Nephron (organoid): ENCODE measurements at regions not wholly inside any gene's neighbourhood (a gene's known extent, or its start where the extent isn't known, plus 50 kb on each side); places are given as distances from the start of the nearest gene placed in this dataset.

Experiments
- H3K27ac Mint-ChIP-seq, 3 experiments: 2 replicates each; pipeline ENCODE4 v1.8.0; 2020; ENCODE audit warnings: mixed read lengths in 3 of 3, mild to moderate bottlenecking in 2 of 3, moderate library complexity in 1 of 3
- H3K27me3 Mint-ChIP-seq: 2 replicates; pipeline ENCODE4 v1.8.0; 2021; ENCODE audit warnings: low read depth, mild to moderate bottlenecking, moderate library complexity, mixed read lengths
- H3K36me3 Mint-ChIP-seq: 2 replicates; pipeline ENCODE4 v1.8.0; 2020; ENCODE audit warnings: low read depth, mixed read lengths
- H3K4me1 Mint-ChIP-seq: 2 replicates; pipeline ENCODE4 v1.8.0; 2020; ENCODE audit warnings: mixed read lengths
- H3K4me3 Mint-ChIP-seq, 3 experiments: 2 replicates each; pipeline ENCODE4 v1.8.0; 2020; ENCODE audit warnings: mild to moderate bottlenecking in 3 of 3, mixed read lengths in 3 of 3, moderate library complexity in 2 of 3
- H3K9me3 Mint-ChIP-seq: 2 replicates; pipeline ENCODE4 v1.8.0; 2020; ENCODE audit warnings: mixed read lengths
- TF ChIP-seq, protein P1 (sequence below), 3 experiments: fragments of 200-600 bp; sonication (generic); IDR thresholded peaks; one replicate each; pipeline ENCODE4 v1.5.0; 2021; ENCODE audit warnings: antibody characterized with exemption in 3 of 3; ENCODE audit not compliant: unreplicated experiment in 3 of 3

DNA sequence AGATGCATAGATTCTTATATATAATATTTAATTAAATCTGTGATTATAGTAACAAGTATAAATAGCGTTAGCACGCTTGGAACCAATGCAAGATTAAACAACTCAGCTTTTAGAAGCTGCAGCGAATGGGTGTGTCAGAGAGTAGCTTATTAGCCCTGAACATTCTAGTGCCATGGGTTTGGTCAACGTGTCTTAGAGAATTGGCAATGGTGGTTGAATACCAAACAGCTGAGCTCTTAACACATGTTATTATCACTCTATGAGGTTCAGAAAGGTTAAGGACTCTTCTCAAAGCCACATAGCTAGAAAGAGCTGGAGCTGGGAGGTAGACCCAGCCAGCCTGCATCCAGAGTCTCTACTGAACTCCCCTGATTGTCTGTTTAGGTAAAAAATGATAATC lies 284.2 kb upstream of the CHD6 start:
- peaks cover 14% of the 10 kb centered on the region for H3K27me3 Mint-ChIP-seq
- H3K27ac Mint-ChIP-seq, result peak overlapping the region in 1 of 3 experiments; percentile 83
- H3K4me3 Mint-ChIP-seq, result no peak overlapping the region
- no peaks in the 10 kb centered on the region for H3K36me3 Mint-ChIP-seq
- peaks cover 39% of the 10 kb centered on the region for H3K4me1 Mint-ChIP-seq
- no peaks in the 10 kb centered on the region for H3K9me3 Mint-ChIP-seq
- TF ChIP-seq, protein P1, sequence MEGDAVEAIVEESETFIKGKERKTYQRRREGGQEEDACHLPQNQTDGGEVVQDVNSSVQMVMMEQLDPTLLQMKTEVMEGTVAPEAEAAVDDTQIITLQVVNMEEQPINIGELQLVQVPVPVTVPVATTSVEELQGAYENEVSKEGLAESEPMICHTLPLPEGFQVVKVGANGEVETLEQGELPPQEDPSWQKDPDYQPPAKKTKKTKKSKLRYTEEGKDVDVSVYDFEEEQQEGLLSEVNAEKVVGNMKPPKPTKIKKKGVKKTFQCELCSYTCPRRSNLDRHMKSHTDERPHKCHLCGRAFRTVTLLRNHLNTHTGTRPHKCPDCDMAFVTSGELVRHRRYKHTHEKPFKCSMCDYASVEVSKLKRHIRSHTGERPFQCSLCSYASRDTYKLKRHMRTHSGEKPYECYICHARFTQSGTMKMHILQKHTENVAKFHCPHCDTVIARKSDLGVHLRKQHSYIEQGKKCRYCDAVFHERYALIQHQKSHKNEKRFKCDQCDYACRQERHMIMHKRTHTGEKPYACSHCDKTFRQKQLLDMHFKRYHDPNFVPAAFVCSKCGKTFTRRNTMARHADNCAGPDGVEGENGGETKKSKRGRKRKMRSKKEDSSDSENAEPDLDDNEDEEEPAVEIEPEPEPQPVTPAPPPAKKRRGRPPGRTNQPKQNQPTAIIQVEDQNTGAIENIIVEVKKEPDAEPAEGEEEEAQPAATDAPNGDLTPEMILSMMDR (IDR thresholded peaks at IDR 0.05; ENCODE audit: unreplicated experiment in 3 of 3), result no peak

DNA sequence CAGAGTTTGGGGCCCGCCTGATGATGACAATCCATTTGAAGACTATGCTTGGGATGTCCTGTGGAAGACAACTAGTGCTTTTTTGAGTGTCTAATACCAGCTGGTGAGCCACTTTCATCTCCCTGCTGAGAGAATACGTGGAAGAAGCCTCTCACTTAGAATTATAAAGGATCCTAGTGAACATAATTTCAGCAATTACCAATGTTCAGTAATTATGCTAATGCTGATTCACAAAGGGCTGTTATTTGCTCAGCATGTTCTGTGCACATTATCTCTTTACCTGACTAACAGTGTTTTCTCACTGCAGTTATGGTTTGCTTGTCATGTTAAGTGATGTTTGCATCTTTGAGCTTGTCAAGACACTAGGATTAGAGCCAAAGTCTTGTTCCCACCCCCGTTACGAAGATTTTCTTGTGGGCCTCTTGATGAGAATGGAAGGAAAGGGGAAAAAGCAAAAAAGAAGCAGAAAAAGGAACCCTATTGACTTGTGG lies 282.1 kb upstream of the CHD6 start:
- Mint-ChIP-seq H3K9me3 (no peaks in the 10 kb centered on the region), H3K27ac (no peak overlapping the region), H3K27me3 (peaks cover 18% of the 10 kb centered on the region), H3K4me1 (peaks cover 26% of the 10 kb centered on the region), H3K4me3 (no peak overlapping the region), H3K36me3 (no peaks in the 10 kb centered on the region)
- TF ChIP-seq, protein P1 (IDR thresholded peaks at IDR 0.05; ENCODE audit: unreplicated experiment in 3 of 3), result no peak

DNA sequence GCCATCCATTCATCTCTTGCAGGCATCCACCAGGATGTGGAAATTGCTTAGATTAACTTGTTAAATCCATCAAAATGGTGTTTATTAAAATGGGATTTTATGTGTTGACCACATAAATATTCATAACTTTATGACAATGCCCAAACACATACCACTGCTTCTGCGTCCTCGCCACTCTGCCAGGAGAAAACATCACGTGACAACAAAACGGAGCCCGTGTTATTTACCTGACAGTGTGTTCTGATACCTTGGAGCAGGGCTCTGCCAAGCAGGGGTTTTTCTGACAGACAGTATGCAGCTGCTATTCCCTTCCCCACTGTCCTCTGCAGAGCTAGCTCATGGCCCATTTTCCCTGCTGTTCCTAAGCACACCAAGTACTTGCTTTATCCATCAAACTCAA lies 279.5 kb upstream of the CHD6 start:
- no peak overlapping the region for H3K4me3 Mint-ChIP-seq

DNA sequence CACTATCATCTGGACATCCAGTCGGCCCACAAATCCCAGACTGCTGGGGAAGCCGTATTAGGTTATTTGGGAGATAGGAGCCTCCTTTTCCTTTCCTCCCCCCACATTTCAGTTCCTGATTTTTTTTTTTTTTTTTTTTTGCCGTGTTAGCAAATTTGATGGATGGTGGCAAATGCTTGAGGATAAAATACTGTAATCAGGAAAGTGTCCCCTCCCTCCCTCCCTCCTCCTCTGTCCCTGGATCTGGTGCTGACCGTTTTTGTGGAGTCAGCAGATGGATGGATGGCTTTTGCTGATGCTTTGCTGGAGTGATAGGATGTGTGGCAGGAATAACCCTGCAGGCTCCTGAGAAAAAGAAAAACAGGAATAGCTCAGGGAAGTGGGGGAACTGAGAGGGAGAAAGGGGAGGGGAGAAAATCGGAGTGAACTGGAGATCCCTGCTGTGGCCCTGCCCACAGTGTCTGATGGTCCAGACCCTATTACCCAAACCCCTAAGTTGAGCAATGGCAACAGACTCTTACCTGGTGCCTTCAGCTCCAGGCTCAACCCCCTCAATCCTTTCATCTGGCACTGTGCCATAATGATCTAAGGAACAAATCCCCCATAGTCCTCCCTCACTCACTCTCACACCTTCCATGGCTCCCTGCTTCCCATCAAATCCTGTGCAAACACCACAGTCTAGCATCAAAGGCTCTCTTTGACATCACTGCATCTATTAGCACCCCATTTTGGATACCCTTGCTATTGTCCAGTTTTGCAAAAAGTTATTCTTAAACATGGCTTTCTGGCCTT lies 277.3 kb upstream of the CHD6 start:
- no peak overlapping the region for H3K4me3 Mint-ChIP-seq
- no peaks in the 10 kb centered on the region for H3K36me3 Mint-ChIP-seq
- TF ChIP-seq, protein P1 (IDR thresholded peaks at IDR 0.05; ENCODE audit: unreplicated experiment in 3 of 3), result no peak
- no peak overlapping the region for H3K27ac Mint-ChIP-seq
- no peaks in the 10 kb centered on the region for H3K4me1 Mint-ChIP-seq
- peaks cover 15% of the 10 kb centered on the region for H3K27me3 Mint-ChIP-seq
- H3K9me3 Mint-ChIP-seq, result no peaks in the 10 kb centered on the region

More for the DNA sequence above, 279.5 kb upstream of the CHD6 start:
- Mint-ChIP-seq H3K27me3 (peaks cover 16% of the 10 kb centered on the region), H3K4me1 (peaks cover 2% of the 10 kb centered on the region), H3K27ac (no peak overlapping the region), H3K36me3 (no peaks in the 10 kb centered on the region), H3K9me3 (no peaks in the 10 kb centered on the region)
- TF ChIP-seq, protein P1 (IDR thresholded peaks at IDR 0.05; ENCODE audit: unreplicated experiment in 3 of 3), result no peak

DNA sequence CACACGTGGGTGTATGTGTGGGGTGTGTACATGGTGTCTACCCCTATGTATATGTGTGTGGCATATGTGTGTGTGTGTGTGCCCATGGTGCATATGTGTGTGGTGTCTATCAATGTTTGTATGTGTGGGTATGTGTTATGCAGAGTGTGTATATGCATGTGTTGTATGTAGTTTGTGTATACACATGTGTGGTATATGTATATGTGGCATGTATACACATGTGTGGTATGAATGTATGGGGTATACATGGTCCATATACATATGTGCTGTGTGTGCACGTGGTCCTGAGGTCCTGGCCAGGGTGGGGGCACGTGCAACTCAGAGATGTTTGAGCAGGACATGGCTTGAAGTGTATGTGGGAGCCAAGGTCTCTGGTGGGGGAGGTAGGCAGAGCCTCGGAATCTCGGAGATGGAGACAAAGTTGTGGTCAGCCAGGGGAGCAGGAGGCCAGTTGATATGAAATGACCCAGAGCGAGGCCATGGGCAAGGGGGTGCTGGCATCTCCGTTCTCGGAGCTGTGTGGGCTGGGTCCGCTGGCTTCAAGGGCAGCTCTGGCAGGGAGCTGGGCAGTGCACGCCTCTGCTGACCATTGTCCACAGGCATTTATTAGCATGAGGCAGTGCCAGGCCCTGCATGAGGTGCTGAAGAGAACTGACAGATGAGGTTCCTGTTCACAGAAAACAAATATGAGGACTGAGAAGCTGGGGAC lies 276.2 kb upstream of the CHD6 start:
- no peaks in the 10 kb centered on the region for H3K36me3 Mint-ChIP-seq
- peaks cover 8% of the 10 kb centered on the region for H3K4me1 Mint-ChIP-seq
- no peak overlapping the region for H3K4me3 Mint-ChIP-seq
- peaks cover 14% of the 10 kb centered on the region for H3K27me3 Mint-ChIP-seq
- TF ChIP-seq, protein P1 (IDR thresholded peaks at IDR 0.05; ENCODE audit: unreplicated experiment in 3 of 3), result no peak
- H3K9me3 Mint-ChIP-seq, result no peaks in the 10 kb centered on the region
- no peak overlapping the region for H3K27ac Mint-ChIP-seq
